IPS-NIHi7 (cell line): ENCODE measurements at regions not wholly inside any gene's neighbourhood (a gene's known extent, or its start where the extent isn't known, plus 50 kb on each side); places are given as distances from the start of the nearest gene placed in this dataset.

ENCODE experiments used
- DNase-seq: peaks from one replicate; pipeline ENCODE4 v3.0.0; 2012; ENCODE audit warnings: mixed read lengths; ENCODE audit errors: extremely low spot score

DNA sequence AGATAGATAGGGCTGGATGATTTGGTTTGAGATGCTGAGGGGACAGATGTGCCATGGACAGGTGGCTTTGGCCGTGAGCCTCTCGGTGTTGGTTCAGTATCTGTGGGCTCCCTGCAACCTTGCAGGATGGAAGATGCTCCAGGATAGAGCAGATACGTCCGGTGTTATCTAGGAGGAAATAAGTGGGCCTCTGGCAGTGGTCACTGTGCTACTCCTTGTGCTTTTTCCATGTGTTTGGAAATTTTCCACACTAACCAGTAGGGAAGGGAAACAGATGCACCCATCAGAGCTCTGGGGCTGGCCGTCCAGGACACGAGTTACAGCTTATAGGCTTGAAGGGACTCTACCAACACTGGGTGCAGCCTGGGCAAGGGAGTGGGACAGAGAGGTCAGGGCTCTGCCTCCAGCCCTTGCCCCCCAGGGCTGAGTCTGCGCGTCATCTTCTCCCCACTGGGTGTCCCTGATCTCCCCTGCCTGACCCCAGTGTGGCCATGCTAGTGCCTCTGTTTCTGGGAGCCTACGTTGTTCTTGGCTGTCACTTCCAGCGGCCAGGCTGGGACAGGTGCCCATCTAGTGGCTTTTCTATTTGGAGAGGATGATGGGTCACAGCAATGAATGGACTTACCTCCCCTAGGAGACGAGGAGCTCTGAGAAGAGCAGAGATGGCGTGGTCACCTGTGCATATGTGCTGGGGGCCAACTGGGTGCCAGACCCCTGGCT lies 166.9 kb downstream of the SEC14L1 start:
- DNase-seq, result no peak

DNA sequence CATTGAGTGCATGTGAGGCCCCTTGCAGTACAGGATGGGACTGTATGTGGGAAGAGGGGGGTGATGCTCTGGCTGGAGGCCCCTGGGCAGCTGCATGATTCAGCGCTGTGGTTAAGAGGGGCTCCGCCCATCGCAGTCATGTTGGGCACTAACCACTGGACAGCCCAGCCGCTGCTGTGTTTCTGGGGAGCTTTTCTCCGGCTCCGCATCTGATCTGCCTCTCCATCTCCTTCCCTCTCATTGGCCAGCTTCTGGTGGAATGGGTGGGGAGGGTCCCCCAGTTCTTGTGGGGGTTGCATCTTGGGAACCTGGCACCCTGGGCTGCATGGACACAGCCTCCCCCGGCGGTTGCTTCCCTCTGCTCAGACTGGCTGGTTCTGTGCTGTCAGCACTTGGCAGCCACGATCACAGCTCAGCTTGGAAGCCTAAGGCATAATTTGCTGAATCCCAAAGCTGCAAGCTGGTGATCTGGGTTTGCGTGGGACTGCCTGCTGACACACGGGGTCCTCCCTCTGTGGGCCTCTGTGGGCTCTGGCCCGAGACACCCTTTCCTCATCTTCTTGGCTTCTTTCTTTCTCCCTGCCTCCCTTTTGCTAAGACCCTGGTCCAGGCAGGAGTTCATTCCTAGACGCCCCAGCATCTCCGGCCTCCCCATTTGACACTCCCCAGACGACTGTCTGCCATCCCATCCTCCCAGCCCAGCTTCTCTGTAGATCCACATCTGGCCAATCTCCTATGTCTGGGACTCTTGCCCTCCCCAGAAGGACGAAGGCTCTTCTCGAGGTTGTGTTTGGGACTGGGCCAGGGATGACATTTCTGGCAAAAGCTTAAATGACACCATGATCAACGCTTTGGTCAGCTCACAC lies 168.3 kb downstream of the SEC14L1 start:
- DNase-seq, result no peak

- no peak for DNase-seq
Measured at GRCh38 chr17:77310336-77310735, 169.6 kb downstream of the SEC14L1 start.

- DNase-seq, result no peak
Measured at GRCh38 chr17:77311371-77311981, 170.7 kb downstream of the SEC14L1 start.

DNA sequence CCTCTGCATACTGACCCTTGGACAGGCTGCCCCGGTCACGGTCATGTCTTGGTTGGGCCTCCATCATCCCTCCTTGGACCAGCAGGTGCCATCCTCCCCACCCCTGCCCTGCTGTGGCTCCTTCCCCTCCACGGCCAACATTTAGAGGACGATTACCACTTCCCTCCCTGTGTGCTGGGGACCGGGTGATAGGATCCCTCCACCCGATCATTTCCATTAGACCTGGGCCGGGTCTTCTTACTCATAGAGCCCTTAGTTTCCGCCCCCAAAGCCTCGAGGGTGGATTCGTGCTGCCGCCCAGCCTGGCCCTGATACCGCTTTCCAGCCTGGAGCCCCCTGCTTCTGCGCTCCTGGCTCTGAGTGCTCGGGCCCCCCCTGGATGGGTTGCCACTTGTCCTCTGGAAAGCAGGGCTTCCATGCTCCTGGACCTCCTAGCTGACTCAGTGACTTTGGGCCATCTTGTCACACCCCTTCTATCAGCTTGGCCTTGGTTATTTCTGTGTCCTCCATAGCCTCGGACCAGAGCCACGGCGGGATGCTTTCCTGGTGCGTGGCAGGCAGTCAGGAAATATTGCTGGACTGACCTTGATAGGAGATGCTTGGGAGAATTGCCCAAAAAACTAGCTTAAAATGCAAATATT lies 171.4 kb downstream of the SEC14L1 start:
- no peak for DNase-seq

DNA sequence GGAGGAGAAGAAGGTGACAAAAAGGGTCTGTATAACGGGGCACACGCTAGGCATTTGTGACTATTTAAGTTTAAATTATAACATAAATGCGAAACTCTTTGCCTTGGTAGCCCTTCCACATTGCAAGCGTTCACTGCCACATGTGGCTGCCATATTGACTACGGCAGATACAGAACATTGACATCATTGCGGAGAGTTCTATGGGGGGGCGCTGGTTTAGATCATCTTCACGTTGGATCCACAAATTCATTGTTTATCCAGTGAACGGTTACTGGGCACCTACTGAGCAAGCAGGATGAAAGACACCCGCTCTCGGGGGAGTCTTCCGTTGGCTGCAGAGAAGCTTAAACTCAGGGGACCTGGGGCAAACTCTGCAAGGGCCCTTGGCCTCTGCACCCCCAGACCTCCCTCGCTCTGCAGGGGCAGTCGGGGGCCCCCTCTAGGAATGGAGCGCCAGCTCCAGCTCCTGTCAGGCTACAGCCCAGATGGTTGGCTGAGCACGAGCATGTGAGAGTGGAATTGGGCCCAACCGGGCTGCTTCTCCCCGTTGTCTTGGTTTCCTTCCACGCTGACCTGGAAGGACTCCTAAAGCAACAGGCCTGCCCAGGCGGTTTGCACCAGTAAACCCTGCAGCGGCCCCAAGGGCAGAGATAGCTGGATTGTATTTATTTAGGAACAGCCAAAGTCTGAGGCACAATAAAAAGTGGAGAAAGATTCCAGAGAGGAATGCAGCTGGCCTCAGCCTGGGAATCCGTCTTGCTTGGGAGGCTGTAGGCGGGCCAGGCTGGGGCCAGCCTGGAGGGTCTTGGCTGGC lies 172.2 kb downstream of the SEC14L1 start:
- DNase-seq, result no peak

GRCh38 chr17:77313831-77314230 lies 173.1 kb downstream of the SEC14L1 start:
- no peak for DNase-seq

DNA sequence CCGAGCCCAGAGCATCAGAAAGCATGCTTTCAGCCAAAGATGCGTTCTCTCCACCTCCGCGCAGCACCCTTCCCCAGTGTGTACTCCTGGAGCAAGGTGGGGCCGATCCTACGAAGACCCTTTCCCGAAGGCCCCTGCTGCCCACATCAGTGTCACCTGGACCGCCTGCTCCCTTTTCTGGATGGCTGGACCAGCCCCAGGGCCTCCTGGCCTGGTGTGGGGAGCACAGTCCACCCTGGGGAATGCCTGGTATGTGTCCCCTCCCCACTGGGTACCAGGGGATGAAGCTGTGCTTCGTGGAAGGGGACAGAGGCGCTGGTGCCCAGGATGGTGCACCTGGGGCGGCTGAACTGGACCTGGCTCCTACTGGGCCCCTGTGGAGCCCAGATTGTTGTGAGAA lies 173.8 kb downstream of the SEC14L1 start:
- DNase-seq, result no peak

DNA sequence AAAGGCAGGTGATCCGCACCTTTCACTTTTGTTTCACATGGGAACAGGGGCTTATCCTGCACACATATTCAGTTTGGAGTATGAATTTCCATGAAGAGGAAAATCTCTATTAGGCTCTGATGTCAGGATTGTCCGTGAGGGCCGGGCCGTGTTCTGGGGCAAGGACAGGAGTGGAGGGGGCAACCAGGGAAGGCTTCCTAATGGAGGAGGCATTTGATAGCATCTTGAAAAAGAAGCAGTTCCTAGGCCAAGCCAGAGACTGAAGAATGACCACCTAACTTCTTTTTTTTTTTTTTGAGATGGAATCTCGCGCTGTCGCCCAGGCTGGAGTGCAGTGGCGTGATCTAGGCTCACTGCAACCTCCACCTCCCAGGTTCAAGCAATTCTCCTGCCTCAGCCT lies 174.2 kb downstream of the SEC14L1 start:
- DNase-seq, result no peak

DNA sequence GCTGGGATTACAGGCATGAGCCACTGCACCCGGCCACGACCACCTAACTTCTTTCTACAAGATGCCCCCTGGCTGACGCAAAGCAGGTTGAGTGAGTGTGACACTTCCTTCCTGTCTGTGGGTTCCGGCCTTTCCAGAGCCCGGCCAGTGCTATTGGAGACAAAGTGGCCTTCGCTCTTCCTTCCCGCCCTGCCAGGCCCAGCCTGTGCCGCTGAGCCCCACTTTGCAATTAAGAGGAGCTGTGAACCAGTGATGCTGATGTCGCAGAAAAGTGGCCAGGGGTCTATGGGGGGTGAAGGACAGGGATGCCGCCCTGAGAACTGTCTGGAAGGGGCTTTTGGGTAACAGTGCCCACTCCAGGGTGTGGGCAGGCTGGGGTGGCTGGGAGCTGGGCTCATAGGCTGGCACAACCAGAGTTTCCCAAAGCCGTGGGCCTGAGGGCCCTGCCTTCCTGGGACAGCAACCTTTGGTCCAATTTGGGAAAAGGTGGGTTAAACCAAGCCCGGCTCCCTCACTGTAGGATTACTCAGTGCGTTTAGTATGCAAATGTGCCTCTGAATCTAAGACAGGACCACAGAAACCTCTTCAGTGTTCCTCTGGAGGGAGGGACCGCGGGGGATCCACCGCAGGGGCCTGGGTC lies 174.9 kb downstream of the SEC14L1 start:
- no peak for DNase-seq

GRCh38 chr17:77316191-77316641 lies 175.4 kb downstream of the SEC14L1 start:
- peak; percentile 84 for DNase-seq

DNA sequence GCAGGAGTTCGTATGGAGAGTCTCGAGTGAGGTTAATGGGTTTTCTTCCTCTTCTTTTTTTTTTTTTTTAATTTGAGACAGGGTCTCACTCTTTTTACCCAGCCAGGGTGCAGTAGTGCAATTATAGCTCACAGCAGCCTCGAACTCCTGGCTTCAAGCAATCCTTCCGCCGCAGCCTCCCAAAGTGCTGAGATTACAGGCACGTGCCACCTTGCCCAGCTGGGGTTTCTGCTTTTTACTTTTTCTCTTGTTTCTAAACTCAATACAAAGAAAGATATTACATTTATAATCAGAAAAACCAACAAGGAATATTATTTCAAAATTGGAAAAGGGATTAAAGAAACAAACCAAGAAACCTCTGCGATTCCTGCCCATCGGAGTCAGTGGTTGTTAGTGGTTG lies 175.9 kb downstream of the SEC14L1 start:
- no peak for DNase-seq

DNA sequence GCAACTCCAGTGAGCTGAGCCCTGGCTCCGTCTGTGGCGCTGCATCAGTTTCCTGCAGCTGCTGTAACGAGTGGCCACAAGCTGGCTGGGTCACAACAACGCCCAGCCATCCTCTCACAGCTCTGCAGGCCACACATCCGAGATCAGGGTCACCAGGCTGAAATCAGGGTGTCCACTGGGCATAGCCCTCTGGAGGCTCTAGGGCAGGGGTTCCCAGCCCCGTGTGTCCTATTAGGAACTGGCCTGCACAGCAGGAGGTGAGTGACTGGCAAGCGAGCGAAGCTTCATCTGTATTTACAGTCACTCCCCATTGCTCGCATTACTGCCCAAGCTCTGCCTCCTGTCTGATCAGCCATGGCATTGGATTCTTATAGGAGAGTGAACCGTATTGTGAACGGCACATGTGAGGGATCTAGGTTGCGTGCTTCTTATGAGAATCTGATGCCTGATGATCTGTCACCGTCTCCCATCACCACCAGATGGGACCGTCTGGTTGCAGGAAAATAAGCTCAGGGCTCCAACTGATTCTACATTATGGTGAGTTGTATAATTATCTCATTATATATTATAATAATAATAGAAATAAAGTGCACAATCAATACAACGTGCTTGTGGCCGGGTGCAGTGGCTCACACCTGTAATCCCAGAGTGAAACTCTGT lies 176.5 kb downstream of the SEC14L1 start:
- no peak for DNase-seq

GRCh38 chr17:77318021-77318420 lies 177.3 kb downstream of the SEC14L1 start:
- no peak for DNase-seq

- no peak for DNase-seq
Measured at GRCh38 chr17:77318491-77319210, 177.9 kb downstream of the SEC14L1 start.

GRCh38 chr17:77319211-77320043 lies 178.7 kb downstream of the SEC14L1 start:
- no peak for DNase-seq

- no peak for DNase-seq
Measured at GRCh38 chr17:77320044-77320440, 179.3 kb downstream of the SEC14L1 start.

DNA sequence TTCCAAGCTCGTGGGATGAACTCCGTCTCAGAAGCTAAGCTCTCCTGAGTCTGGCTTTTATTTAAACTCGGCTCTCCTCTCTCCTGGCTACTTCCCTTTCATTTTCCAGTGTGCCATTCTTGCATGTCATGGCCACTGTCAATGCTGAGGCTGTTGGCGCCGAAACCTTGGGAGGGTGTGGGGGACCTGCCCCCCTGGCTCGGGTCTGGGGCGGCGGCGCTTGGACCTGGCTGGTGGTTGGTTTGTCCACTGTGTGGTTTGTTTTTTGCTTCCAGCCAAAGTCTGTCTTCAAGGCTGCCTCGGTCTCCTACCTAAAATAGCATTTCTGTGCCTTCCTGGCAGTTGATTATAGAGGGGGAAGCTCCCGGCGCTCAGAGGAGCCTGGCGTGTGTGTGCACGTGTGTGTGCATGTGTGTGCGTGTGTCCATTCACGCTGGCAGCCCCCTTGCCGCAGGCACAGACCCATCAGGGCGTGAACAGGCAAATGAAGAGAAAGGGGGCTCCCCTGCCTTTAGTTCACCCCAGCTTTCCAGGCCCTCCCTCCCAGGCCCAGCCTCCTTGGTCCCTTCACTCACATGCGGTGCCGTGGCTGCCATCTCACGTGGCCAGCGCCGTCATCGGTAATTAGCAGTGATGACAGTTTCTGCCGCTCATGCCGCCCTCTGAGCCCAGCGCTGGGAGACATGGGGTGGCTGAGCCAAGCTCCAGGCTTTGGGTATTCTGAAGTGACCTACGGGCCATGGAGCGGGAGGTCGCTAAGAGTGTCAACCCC lies 179.9 kb downstream of the SEC14L1 start:
- no peak for DNase-seq
